ENCODE measurements at regions not wholly inside any gene's neighbourhood (a gene's known extent, or its start where the extent isn't known, plus 50 kb on each side); places are given as distances from the start of the nearest gene placed in this dataset.

DNA sequence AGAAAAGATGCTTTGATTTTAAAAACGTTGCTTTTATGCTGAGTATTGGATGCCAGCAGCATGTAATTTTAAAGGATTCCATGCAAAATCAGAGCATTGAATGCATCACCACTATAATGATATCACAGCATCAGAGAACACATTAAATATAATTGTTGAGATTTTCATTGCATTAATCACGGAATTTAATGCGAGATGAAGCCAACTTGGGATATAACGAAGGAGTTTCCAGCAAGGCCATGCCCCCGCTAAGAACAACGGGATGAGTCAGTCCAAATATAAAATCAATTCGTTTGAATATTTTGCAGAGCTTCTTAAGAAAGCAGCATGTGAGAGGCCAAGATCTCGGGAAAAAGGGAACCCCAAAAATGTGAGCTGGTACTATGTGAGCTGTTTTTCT, 423.4 kb upstream of the CHRM3 start:
- TF ChIP-seq, protein P1, sequence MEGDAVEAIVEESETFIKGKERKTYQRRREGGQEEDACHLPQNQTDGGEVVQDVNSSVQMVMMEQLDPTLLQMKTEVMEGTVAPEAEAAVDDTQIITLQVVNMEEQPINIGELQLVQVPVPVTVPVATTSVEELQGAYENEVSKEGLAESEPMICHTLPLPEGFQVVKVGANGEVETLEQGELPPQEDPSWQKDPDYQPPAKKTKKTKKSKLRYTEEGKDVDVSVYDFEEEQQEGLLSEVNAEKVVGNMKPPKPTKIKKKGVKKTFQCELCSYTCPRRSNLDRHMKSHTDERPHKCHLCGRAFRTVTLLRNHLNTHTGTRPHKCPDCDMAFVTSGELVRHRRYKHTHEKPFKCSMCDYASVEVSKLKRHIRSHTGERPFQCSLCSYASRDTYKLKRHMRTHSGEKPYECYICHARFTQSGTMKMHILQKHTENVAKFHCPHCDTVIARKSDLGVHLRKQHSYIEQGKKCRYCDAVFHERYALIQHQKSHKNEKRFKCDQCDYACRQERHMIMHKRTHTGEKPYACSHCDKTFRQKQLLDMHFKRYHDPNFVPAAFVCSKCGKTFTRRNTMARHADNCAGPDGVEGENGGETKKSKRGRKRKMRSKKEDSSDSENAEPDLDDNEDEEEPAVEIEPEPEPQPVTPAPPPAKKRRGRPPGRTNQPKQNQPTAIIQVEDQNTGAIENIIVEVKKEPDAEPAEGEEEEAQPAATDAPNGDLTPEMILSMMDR (IDR thresholded peaks at IDR 0.05; ENCODE audit: poor library complexity, severe bottlenecking), result no peak
- TF ChIP-seq, protein P2, sequence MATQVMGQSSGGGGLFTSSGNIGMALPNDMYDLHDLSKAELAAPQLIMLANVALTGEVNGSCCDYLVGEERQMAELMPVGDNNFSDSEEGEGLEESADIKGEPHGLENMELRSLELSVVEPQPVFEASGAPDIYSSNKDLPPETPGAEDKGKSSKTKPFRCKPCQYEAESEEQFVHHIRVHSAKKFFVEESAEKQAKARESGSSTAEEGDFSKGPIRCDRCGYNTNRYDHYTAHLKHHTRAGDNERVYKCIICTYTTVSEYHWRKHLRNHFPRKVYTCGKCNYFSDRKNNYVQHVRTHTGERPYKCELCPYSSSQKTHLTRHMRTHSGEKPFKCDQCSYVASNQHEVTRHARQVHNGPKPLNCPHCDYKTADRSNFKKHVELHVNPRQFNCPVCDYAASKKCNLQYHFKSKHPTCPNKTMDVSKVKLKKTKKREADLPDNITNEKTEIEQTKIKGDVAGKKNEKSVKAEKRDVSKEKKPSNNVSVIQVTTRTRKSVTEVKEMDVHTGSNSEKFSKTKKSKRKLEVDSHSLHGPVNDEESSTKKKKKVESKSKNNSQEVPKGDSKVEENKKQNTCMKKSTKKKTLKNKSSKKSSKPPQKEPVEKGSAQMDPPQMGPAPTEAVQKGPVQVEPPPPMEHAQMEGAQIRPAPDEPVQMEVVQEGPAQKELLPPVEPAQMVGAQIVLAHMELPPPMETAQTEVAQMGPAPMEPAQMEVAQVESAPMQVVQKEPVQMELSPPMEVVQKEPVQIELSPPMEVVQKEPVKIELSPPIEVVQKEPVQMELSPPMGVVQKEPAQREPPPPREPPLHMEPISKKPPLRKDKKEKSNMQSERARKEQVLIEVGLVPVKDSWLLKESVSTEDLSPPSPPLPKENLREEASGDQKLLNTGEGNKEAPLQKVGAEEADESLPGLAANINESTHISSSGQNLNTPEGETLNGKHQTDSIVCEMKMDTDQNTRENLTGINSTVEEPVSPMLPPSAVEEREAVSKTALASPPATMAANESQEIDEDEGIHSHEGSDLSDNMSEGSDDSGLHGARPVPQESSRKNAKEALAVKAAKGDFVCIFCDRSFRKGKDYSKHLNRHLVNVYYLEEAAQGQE (IDR thresholded peaks at IDR 0.05; ENCODE audit: borderline replicate concordance), result no peak
- TF ChIP-seq POLR2AphosphoS5 (IDR thresholded peaks at IDR 0.05), result no peak
- no peak for TF ChIP-seq TAF1 (IDR thresholded peaks at IDR 0.05; ENCODE audit: low read depth)
- no peak for TF ChIP-seq MXI1 (conservative IDR thresholded peaks at IDR 0.05; ENCODE audit: poor library complexity, severe bottlenecking)
- TF ChIP-seq EZH2 (IDR thresholded peaks at IDR 0.05; ENCODE audit: borderline replicate concordance, insufficient read depth, low read length, poor library complexity, severe bottlenecking), result no peak
- no peak for TF ChIP-seq SMC3 (conservative IDR thresholded peaks at IDR 0.05; ENCODE audit: poor library complexity)
- no peak for TF ChIP-seq EP300 (conservative IDR thresholded peaks at IDR 0.05; ENCODE audit: poor library complexity, severe bottlenecking)

All from neural cell (in vitro differentiated cells).